ENCODE measurements at regions not wholly inside any gene's neighbourhood (a gene's known extent, or its start where the extent isn't known, plus 50 kb on each side); places are given as distances from the start of the nearest gene placed in this dataset.

- Histone ChIP-seq H3K18ac (ENCODE audit: low read depth, low read length) (no peak overlapping the region), H3K4me1 (ENCODE audit: control insufficient read depth, insufficient read depth, low read length) (no peaks in the 10 kb centered on the region), H2BK15ac (ENCODE audit: low read depth, low read length) (no peak overlapping the region), H3K14ac (replicated peaks; ENCODE audit: low read depth, low read length) (no peak overlapping the region), H3K23ac (ENCODE audit: low read depth, low read length) (no peak overlapping the region), H3K36me3 (ENCODE audit: control insufficient read depth, insufficient read depth, low read length) (no peaks in the 10 kb centered on the region), H2AK5ac (ENCODE audit: low read depth, low read length) (no peak overlapping the region), H3K56ac (ENCODE audit: extremely low read depth, insufficient read depth, low read length) (no peak overlapping the region), H2AK9ac (replicated peaks; ENCODE audit: low read depth, low read length, poor library complexity) (no peak overlapping the region), H3K27ac (ENCODE audit: insufficient read depth, low read length) (no peak overlapping the region), H2BK120ac (ENCODE audit: low read depth, low read length) (no peak overlapping the region), H3K4ac (ENCODE audit: low read depth, low read length) (no peak overlapping the region), H3K9me1 (ENCODE audit: insufficient read depth, low read length) (no peaks in the 10 kb centered on the region), H4K20me1 (ENCODE audit: insufficient read depth, low read length) (no peaks in the 10 kb centered on the region), H3K4me3 (ENCODE audit: insufficient read depth, low read depth, low read length) (no peak overlapping the region), H3K9me3 (ENCODE audit: control insufficient read depth, insufficient read depth, low read length) (peaks cover 14% of the 10 kb centered on the region), H3K9ac (ENCODE audit: low read depth, low read length) (no peak overlapping the region), H3K4me2 (ENCODE audit: low read depth, low read length) (no peak overlapping the region), H2BK20ac (ENCODE audit: low read depth, low read length) (no peak overlapping the region), H4K5ac (ENCODE audit: low read depth, low read length) (no peak overlapping the region), H2BK5ac (ENCODE audit: low read depth, low read length, poor library complexity, severe bottlenecking) (no peak overlapping the region), H4K91ac (ENCODE audit: insufficient read depth, low read depth, low read length) (no peak overlapping the region), H2AFZ (replicated peaks; ENCODE audit: low read length, poor library complexity) (no peak overlapping the region), H3K79me1 (ENCODE audit: low read depth in 1 of 2, low read length in 2 of 2) (no peaks in the 10 kb centered on the region), H3K27me3 (ENCODE audit: control insufficient read depth, insufficient read depth, low read length) (no peaks in the 10 kb centered on the region), H4K8ac (ENCODE audit: low read depth in 2 of 2, low read length in 2 of 2) (no peak overlapping the region)
- no TSS peak for BruUV-seq (replicated peaks)
- intact Hi-C loops (cut with micrococcal nuclease) (no loop called here), dilution Hi-C loops (cut with HindIII; ENCODE audit: low sequenced_read_pairs, unreplicated experiment) (no loop called here), in situ Hi-C loops (cut with MboI; ENCODE audit: low sequenced_read_pairs) (no loop called here)
- ChIA-PET CTCF (no interaction called here), POLR2A (ENCODE audit: unreplicated experiment) (no interaction called here)
- DNase-seq (no peak), ATAC-seq (ENCODE audit: low read depth) (no peak)
- TF ChIP-seq RAD21 (IDR thresholded peaks at IDR 0.05; ENCODE audit: low read length) (no peak), RCOR1 (IDR thresholded peaks at IDR 0.05; ENCODE audit: insufficient replicate concordance, low read length) (no peak), POLR2A (IDR thresholded peaks at IDR 0.05; ENCODE audit: low read depth, low read length) (no peak), NFE2L2 (IDR thresholded peaks at IDR 0.05; ENCODE audit: low read depth, low read length) (no peak), FOS (IDR thresholded peaks at IDR 0.05; ENCODE audit: low read depth, low read length) (no peak), CHD1 (IDR thresholded peaks at IDR 0.05; ENCODE audit: low read depth, low read length) (no peak), CEBPB (IDR thresholded peaks at IDR 0.05; ENCODE audit: low read depth, low read length) (no peak), RFX5 (IDR thresholded peaks at IDR 0.05; ENCODE audit: low read depth, low read length) (no peak), MXI1 (IDR thresholded peaks at IDR 0.05; ENCODE audit: borderline replicate concordance, low read depth, low read length) (no peak), USF2 (IDR thresholded peaks at IDR 0.05; ENCODE audit: low read depth, low read length) (no peak), CTCF (conservative IDR thresholded peaks at IDR 0.05; ENCODE audit: low read depth, low read length) (no peak), SMC3 (IDR thresholded peaks at IDR 0.05; ENCODE audit: low read depth, low read length) (no peak), MAZ (IDR thresholded peaks at IDR 0.05; ENCODE audit: borderline replicate concordance, low read depth, low read length) (no peak), MAFK (IDR thresholded peaks at IDR 0.05; ENCODE audit: low read depth, low read length) (no peak), BHLHE40 (IDR thresholded peaks at IDR 0.05; ENCODE audit: low read depth, low read length) (no peak), ELK1 (IDR thresholded peaks at IDR 0.05; ENCODE audit: borderline replicate concordance, low read depth, low read length) (no peak)
- WGBS, 2 experiments (ENCODE audit: extremely low coverage in 2 of 2, insufficient read length in 1 of 2), result no CpG with 5 or more reads among the region's 1 CpG
These were observed 358.5 kb upstream of the ZNF507 start for GRCh38 chr19:31986951-31987350.

Measured in IMR-90 (cell line).